Astrocyte (in vitro differentiated cells and primary cell): ENCODE measurements at regions not wholly inside any gene's neighbourhood (a gene's known extent, or its start where the extent isn't known, plus 50 kb on each side); places are given as distances from the start of the nearest gene placed in this dataset.

Experiments
- CTCF ChIP-seq: IDR thresholded peaks from 2 replicates; pipeline ENCODE4 v1.5.1; 2011; ENCODE audit warnings: low read depth, mild to moderate bottlenecking, inconsistent platforms, low read length, moderate library complexity; ENCODE audit not compliant: insufficient read depth
- EZH2 ChIP-seq: IDR thresholded peaks from 2 replicates; pipeline ENCODE4 v1.6.1; 2012; ENCODE audit warnings: mild to moderate bottlenecking, low read length, inconsistent platforms; ENCODE audit not compliant: insufficient read depth

- no peak for TF ChIP-seq CTCF
- TF ChIP-seq EZH2: no peak
These were observed 323.0 kb downstream of the UTRN start for GRCh38 chr6:144607998-144608735.
